ENCODE measurements at regions not wholly inside any gene's neighbourhood (a gene's known extent, or its start where the extent isn't known, plus 50 kb on each side); places are given as distances from the start of the nearest gene placed in this dataset.

- H3K4me3 ChIP-seq = no peak overlapping the region
- 92 to 93% methylated on average over 4 of the region's 4 CpGs for WGBS, 2 donors
- no peak for DNase-seq
- no peaks in the 10 kb centered on the region for H3K36me3 ChIP-seq
- H3K27me3 ChIP-seq = no peaks in the 10 kb centered on the region
- ATAC-seq (ENCODE audit: low FRiP score in 2 of 2) = no peak
- H3K27ac ChIP-seq = no peak overlapping the region
- TF ChIP-seq EP300 (IDR thresholded peaks at IDR 0.05) = no peak
- no peak for TF ChIP-seq POLR2AphosphoS5 (IDR thresholded peaks at IDR 0.05)
- no peak for TF ChIP-seq CTCF (IDR thresholded peaks at IDR 0.05)
- TF ChIP-seq POLR2A (IDR thresholded peaks at IDR 0.05) = no peak
- no peaks in the 10 kb centered on the region for H3K9me3 ChIP-seq
- no peaks in the 10 kb centered on the region for H3K4me1 ChIP-seq
These were observed 1218.8 kb upstream of the ATXN8OS start for GRCh38 chr13:68888832-68889231.

- TF ChIP-seq EP300 (IDR thresholded peaks at IDR 0.05) (no peak), CTCF (IDR thresholded peaks at IDR 0.05) (no peak), POLR2A (IDR thresholded peaks at IDR 0.05) (no peak), POLR2AphosphoS5 (IDR thresholded peaks at IDR 0.05) (no peak)
These were observed 1235.3 kb upstream of the ATXN8OS start for GRCh38 chr13:68872338-68872737.

GRCh38 chr13:68851026-68851425, 1256.6 kb upstream of the ATXN8OS start:
- Histone ChIP-seq H3K4me1 (no peaks in the 10 kb centered on the region), H3K27me3 (no peaks in the 10 kb centered on the region), H3K27ac (no peak overlapping the region), H3K4me3 (no peak overlapping the region), H3K9me3 (peaks cover 0 to 6% (median 0%) of the 10 kb centered on the region in 4 donors), H3K36me3 (no peaks in the 10 kb centered on the region)
- TF ChIP-seq POLR2AphosphoS5 (IDR thresholded peaks at IDR 0.05) = no peak
- TF ChIP-seq POLR2A (IDR thresholded peaks at IDR 0.05) = no peak
- WGBS, 2 donors = 53 to 57% methylated on average over 1 of the region's 1 CpG
- ATAC-seq (ENCODE audit: low FRiP score in 2 of 2) (no peak), DNase-seq (no peak)

More at GRCh38 chr13:68872338-68872737, 1235.3 kb upstream of the ATXN8OS start:
- H3K27me3 ChIP-seq = no peaks in the 10 kb centered on the region
- no peak for DNase-seq
- H3K36me3 ChIP-seq = no peaks in the 10 kb centered on the region
- no peak for ATAC-seq (ENCODE audit: low FRiP score in 2 of 2)
- no peaks in the 10 kb centered on the region for H3K9me3 ChIP-seq
- no peak overlapping the region for H3K27ac ChIP-seq
- no peaks in the 10 kb centered on the region for H3K4me1 ChIP-seq
- WGBS, 2 donors = 85 to 93% methylated on average over 2 of the region's 2 CpGs
- H3K4me3 ChIP-seq = no peak overlapping the region

GRCh38 chr13:68850160-68850559, 1257.5 kb upstream of the ATXN8OS start:
- Histone ChIP-seq H3K9me3 (peaks cover 0 to 9% (median 0%) of the 10 kb centered on the region in 4 donors), H3K4me1 (no peaks in the 10 kb centered on the region), H3K27ac (no peak overlapping the region), H3K36me3 (no peaks in the 10 kb centered on the region), H3K4me3 (no peak overlapping the region), H3K27me3 (no peaks in the 10 kb centered on the region)
- no peak for TF ChIP-seq CTCF (IDR thresholded peaks at IDR 0.05)
- TF ChIP-seq POLR2AphosphoS5 (IDR thresholded peaks at IDR 0.05) = no peak
- no peak for TF ChIP-seq POLR2A (IDR thresholded peaks at IDR 0.05)
- TF ChIP-seq EP300 (IDR thresholded peaks at IDR 0.05) = no peak
- no peak for DNase-seq
- no peak for ATAC-seq (ENCODE audit: low FRiP score in 2 of 2)
- 52 to 61% methylated on average over 3 of the region's 3 CpGs for WGBS, 2 donors

- Histone ChIP-seq H3K27ac (no peak overlapping the region), H3K36me3 (no peaks in the 10 kb centered on the region), H3K27me3 (no peaks in the 10 kb centered on the region), H3K9me3 (peaks cover 0 to 9% (median 0%) of the 10 kb centered on the region in 4 donors), H3K4me3 (no peak overlapping the region), H3K4me1 (no peaks in the 10 kb centered on the region)
- no peak for DNase-seq
- TF ChIP-seq EP300 (IDR thresholded peaks at IDR 0.05) (no peak), POLR2AphosphoS5 (IDR thresholded peaks at IDR 0.05) (no peak), CTCF (IDR thresholded peaks at IDR 0.05) (no peak), POLR2A (IDR thresholded peaks at IDR 0.05) (no peak)
- 77 to 82% methylated on average over 1 of the region's 1 CpG for WGBS, 2 donors
- no peak for ATAC-seq (ENCODE audit: low FRiP score in 2 of 2)
These were observed 1261.0 kb upstream of the ATXN8OS start for GRCh38 chr13:68846663-68847062.

Measured in upper lobe of left lung (tissue), 6 donors.